MCF 10A (cell line): ENCODE measurements at regions not wholly inside any gene's neighbourhood (a gene's known extent, or its start where the extent isn't known, plus 50 kb on each side); places are given as distances from the start of the nearest gene placed in this dataset.

Experiments used
- BruUV-seq: library from RNA; stranded (reverse); fragments of 400-500 nt; replicated peaks from 2 replicates; lab custom pipeline; 2021; lab: Mats Ljungman, UMichigan
- CTCF ChIA-PET: fragments of 300-600 bp; sonication (Branson Sonifier 250); formaldehyde crosslinking; extraction: SDS; loops from one replicate; lab custom pipeline; 2021; ENCODE audit warnings: antibody characterized with exemption, inconsistent platforms; lab: Yijun Ruan, JAX
- POLR2A ChIA-PET: fragments of 300-600, 350-650 bp; sonication (Branson Sonifier 250); formaldehyde crosslinking; extraction: SDS; loops from one replicate; lab custom pipeline; 2020; ENCODE audit warnings: antibody characterized with exemption, inconsistent platforms; lab: Yijun Ruan, JAX
- DNase-seq: peaks from one replicate; pipeline ENCODE4 v3.0.0-alpha.2; 2018; ENCODE audit not compliant: unreplicated experiment
- H3K27ac Mint-ChIP-seq: one replicate; pipeline ENCODE4 v1.8.0; 2022; ENCODE audit warnings: mild to moderate bottlenecking, low read depth, mixed read lengths; ENCODE audit not compliant: unreplicated experiment
- H3K27me3 Mint-ChIP-seq: one replicate; pipeline ENCODE4 v1.8.0; 2022; ENCODE audit warnings: mixed read lengths; ENCODE audit not compliant: insufficient read depth, unreplicated experiment
- H3K36me3 Mint-ChIP-seq: one replicate; pipeline ENCODE4 v1.8.0; 2022; ENCODE audit warnings: mild to moderate bottlenecking, moderate library complexity, mixed read lengths; ENCODE audit not compliant: insufficient read depth, unreplicated experiment
- H3K4me1 Mint-ChIP-seq: one replicate; pipeline ENCODE4 v1.8.0; 2022; ENCODE audit warnings: mixed read lengths; ENCODE audit not compliant: insufficient read depth, unreplicated experiment
- H3K4me3 Mint-ChIP-seq: one replicate; pipeline ENCODE4 v1.8.0; 2022; ENCODE audit warnings: mild to moderate bottlenecking, moderate library complexity, mixed read lengths; ENCODE audit not compliant: unreplicated experiment
- H3K9me3 Mint-ChIP-seq: one replicate; pipeline ENCODE4 v1.8.0; 2022; ENCODE audit warnings: mixed read lengths; ENCODE audit not compliant: unreplicated experiment
- intact Hi-C: fragments of 100-400 bp; cut with micrococcal nuclease; formaldehyde crosslinking; loops from 2 replicates; pipeline ENCODE4 v1.14.1; 2022
- TF ChIP-seq, protein P1 (sequence below): fragments of 200-600 bp; IDR thresholded peaks from one replicate; pipeline ENCODE4 v1.8.0; 2022; ENCODE audit warnings: antibody characterized with exemption, mild to moderate bottlenecking; ENCODE audit not compliant: unreplicated experiment

DNA sequence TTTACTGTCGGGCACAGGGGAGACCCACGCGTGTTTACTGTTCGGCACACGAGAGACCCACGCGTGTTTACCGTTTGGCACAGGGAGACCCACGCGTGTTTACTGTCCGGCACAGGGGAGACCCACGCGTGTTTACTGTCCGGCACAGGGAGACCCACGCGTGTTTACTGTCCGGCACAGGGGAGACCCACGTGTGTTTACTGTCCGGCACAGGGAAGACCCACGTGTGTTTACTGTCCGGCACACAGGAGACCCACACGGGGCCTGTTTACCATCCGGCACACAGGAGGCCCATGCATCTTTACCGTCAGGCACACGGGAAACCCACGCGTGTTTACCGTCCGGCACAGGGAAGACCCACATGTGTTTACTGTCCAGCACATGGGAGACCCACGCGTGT is 525.1 kb downstream of the BRD1 start:
- POLR2A ChIA-PET: no interaction called here
- no TSS peak for BruUV-seq
- Mint-ChIP-seq H3K4me1 (no peaks in the 10 kb centered on the region), H3K27me3 (no peaks in the 10 kb centered on the region), H3K4me3 (no peak overlapping the region), H3K27ac (no peak overlapping the region), H3K36me3 (no peaks in the 10 kb centered on the region), H3K9me3 (peaks cover 9% of the 10 kb centered on the region)
- CTCF ChIA-PET: no interaction called here
- no peak for DNase-seq
- intact Hi-C loops: no loop called here
- TF ChIP-seq, protein P1, sequence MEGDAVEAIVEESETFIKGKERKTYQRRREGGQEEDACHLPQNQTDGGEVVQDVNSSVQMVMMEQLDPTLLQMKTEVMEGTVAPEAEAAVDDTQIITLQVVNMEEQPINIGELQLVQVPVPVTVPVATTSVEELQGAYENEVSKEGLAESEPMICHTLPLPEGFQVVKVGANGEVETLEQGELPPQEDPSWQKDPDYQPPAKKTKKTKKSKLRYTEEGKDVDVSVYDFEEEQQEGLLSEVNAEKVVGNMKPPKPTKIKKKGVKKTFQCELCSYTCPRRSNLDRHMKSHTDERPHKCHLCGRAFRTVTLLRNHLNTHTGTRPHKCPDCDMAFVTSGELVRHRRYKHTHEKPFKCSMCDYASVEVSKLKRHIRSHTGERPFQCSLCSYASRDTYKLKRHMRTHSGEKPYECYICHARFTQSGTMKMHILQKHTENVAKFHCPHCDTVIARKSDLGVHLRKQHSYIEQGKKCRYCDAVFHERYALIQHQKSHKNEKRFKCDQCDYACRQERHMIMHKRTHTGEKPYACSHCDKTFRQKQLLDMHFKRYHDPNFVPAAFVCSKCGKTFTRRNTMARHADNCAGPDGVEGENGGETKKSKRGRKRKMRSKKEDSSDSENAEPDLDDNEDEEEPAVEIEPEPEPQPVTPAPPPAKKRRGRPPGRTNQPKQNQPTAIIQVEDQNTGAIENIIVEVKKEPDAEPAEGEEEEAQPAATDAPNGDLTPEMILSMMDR: no peak

DNA sequence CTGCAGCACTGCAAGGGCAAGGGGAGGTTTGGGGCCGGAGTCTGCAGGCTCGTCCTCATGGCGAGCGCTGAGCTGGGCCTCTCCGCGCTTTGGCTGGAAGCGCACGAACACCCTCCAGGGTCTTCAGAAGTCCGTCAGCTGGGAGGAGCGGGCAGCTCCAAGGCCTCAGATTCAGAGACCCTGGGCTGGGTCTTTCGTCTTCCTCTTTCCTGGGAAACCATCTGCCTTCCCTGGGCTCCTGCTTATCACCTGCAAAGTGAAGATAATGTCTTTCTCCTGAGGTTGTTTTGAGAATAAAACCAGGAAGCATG is 525.6 kb downstream of the BRD1 start:
- no peak for DNase-seq
- Mint-ChIP-seq H3K9me3 (peaks cover 8% of the 10 kb centered on the region), H3K4me1 (no peaks in the 10 kb centered on the region), H3K27me3 (no peaks in the 10 kb centered on the region), H3K27ac (no peak overlapping the region), H3K36me3 (peaks cover under 1% of the 10 kb centered on the region), H3K4me3 (no peak overlapping the region)
- ChIA-PET POLR2A (no interaction called here), CTCF (no interaction called here)
- TF ChIP-seq, protein P1: no peak
- BruUV-seq: no TSS peak
- intact Hi-C loops: no loop called here

DNA sequence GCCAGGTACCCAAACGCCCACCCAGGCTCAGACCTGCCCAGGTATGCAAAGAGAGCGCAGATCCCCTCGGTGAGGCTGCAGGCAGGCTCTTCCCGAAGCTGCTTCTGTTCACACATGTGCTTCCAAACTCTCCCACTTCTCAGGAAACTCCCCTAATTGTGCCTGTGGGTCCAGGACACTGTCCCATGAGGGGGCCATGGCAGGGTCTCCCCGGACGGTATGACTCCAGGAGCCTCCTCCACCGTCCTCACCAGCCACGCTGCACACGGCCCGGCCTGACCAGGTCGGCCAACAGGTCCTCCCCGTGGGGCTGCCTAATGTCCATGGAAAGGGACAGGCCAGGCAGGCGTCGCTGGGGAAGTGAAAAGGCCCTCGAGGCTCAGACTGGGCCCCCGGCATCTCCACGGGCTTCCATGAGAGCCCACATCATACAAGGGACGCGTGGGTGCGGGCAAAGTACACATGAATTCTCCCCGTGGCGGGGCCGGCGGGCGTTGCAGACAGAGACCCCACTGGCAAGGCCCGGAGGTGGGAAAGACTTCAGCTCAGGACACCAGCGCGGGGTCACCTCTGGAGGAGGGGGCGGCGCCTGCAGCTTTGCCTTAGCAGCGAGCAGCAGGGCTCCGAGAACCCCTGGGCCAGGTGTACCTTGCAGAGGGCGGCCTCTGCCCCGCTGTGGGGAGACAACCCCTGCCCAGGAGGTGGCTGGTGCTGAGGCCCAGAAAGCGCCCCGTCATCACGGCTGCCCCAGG is 526.1 kb downstream of the BRD1 start:
- no peak overlapping the region for H3K4me3 Mint-ChIP-seq
- BruUV-seq: no TSS peak
- CTCF ChIA-PET: no interaction called here
- DNase-seq: no peak
- H3K27me3 Mint-ChIP-seq: no peaks in the 10 kb centered on the region
- peaks cover 6% of the 10 kb centered on the region for H3K36me3 Mint-ChIP-seq
- H3K9me3 Mint-ChIP-seq: peaks cover 8% of the 10 kb centered on the region
- TF ChIP-seq, protein P1: no peak
- intact Hi-C loops: no loop called here
- H3K4me1 Mint-ChIP-seq: no peaks in the 10 kb centered on the region
- no peak overlapping the region for H3K27ac Mint-ChIP-seq
- POLR2A ChIA-PET: no interaction called here

DNA sequence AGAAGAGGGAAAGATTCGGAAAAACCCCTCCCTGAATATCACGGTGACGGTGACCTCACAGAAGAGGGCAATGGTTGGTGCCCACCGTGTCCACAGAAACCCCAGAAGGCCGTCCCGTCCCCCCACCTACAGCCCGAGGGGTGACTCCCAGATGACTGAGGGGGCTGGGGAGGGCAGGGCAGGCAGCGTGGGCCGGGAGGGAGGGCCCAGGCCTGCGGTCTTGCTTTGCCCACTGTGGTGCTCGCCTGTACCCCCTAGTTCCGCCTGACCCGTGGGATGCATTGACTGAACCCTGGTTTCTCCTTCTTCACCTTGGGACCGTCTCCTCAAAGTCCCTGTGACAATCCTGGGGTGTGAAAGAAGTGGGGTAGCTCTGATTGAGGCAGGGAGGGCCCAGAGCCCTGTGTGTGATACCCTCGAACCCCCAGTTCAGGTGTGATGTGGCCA is 526.7 kb downstream of the BRD1 start:
- POLR2A ChIA-PET: no interaction called here

More for the DNA sequence above, 526.7 kb downstream of the BRD1 start:
- Mint-ChIP-seq H3K4me1 (no peaks in the 10 kb centered on the region), H3K27me3 (no peaks in the 10 kb centered on the region), H3K27ac (no peak overlapping the region), H3K36me3 (peaks cover 6% of the 10 kb centered on the region), H3K4me3 (no peak overlapping the region), H3K9me3 (peaks cover 10% of the 10 kb centered on the region)
- TF ChIP-seq, protein P1: no peak
- intact Hi-C loops: no loop called here
- no peak for DNase-seq
- CTCF ChIA-PET: no interaction called here
- BruUV-seq: no TSS peak
